Smooth muscle cell of the brain vasculature (primary cell): ENCODE measurements at regions not wholly inside any gene's neighbourhood (a gene's known extent, or its start where the extent isn't known, plus 50 kb on each side); places are given as distances from the start of the nearest gene placed in this dataset.

Source experiments
- DNase-seq: peaks from one replicate; pipeline ENCODE4 v3.0.0-alpha.2; 2012; ENCODE audit warnings: low read depth, low spot score

- DNase-seq = no peak
Observed at GRCh38 chr6:15037253-15037652, 208.6 kb upstream of the JARID2 start.

- DNase-seq = no peak
Observed at GRCh38 chr6:15038013-15038791, 207.7 kb upstream of the JARID2 start.

- DNase-seq = no peak
Observed at GRCh38 chr6:15039136-15039535, 206.7 kb upstream of the JARID2 start.

DNA sequence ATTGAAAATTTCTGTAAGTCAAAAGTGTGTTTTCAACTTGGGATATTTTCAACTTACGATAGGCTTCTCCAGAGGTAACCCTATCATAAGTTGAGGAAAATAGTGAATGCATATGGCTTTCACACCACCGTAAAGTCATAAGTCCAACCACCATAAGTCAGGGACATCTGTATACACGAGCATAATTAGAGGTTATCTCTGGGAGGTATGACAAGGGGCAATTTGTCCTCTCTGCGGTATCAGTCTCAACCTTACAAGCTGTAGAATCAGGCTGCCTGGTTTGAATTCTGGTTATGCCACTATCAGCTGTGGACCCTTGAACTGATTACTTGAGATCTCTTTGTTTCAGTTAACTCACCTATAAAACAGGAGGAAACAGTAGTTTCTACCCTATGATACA, 202.9 kb upstream of the JARID2 start:
- DNase-seq = no peak

DNA sequence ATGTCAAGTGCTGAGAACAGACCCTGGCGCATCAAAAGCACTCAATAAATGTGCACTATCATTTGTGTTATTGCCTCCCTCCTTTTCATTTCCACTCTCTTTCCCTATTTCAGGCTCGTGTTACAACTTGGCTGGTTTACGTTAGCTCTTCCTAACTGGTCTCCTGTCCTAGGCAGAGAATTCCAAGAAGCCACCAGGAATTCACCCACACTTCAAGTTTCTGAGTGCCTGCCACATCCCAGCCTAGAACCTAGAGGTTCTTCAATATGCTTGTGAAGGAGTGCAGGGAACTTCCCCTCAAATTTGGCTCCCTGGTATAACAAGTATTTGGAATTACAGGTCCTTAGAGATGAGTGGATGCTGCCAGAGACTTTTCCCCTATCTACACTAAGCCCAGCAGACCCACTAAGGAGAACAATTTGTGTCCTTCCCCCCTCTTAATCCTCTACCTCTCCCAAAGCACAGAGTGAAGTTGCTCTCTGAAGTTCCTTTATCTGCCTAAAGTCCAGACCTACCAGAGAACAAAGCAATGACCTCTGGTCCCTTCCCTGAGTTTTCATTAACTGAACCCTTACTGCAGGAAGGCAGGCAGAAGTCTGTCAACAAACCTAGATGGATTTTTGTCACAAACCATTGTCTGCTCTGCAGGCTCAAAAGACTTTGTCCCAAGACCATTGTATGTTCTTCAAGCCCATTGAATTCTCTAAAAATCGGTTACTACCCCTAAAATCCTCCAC, 201.6 kb upstream of the JARID2 start:
- no peak for DNase-seq

DNA sequence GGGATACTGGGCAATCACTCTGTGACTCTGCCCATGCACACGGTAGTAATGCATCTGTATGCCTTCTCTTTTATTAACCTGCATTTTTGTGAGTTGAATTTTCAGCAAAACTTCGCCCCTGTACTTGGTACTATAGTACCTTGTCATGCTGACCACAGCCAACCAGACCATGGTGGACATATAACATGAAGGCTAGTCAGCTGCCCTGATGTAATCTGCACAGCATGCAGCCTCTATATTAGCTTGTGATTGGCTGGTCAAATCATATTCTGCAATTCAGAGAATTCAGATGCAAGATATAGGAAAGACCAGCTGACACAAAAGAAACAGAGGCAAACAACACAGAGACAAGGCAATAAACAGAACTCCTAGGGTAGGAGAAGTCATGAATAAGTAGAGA, 200.9 kb upstream of the JARID2 start:
- no peak for DNase-seq

DNA sequence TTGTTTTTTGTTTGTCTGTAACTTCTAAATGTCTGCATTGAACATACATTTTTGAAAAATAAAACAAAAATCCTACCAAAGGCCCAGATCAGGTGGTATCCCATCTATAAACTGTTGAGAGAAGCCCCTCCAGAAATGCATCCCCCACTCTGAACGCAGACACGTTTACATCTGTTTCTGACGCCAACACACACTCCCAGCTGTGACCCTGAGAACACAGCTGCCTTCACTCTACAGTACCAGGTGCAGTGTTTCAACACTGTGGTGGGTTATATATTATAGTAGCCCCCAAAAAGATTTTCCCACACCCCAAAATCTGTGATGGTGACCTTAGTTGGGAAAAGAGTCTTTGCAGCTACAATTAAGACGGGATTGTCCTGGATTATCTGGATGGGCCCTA, 199.1 kb upstream of the JARID2 start:
- no peak for DNase-seq

- no peak for DNase-seq
Observed at GRCh38 chr6:15048367-15048766, 197.5 kb upstream of the JARID2 start.

DNA sequence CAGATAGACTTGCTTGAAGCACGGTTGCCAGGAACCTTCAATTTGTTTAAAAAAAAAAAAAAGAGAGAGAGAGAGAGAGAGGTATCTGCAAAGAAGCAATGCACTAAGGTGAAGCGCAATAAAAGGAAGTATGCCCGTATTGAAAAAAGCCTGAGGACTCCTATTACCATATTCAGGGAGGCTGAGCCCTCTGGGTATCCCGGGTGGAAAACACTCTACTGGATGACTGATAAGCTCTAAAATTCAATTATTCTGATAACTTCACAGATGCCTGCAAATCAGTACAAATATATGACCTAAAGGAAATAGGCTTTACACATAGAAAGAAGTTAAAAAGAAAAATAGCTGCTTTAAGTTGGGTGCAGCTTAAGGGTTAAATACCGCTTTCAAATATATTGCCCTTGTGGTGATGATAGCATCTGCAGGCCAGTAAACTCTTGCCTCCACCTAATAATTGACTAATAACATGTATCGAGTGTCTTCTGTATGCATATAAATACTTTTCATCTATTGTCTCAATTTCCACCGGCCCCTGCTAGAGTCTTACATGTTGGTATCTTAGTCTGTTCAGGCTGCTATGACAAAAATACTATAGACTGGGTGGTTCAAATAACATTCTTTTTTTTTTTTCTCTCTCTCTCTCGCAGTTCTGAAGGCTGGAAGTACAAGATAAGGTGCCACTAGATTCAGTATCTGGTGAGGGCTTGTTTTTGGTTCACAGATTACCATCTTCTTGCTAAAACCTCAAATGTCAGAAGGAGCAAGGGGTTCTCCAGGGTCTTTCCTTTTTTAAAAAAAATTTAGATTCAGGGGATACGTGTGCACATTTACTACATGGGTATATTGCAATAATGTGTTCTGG, 187.4 kb upstream of the JARID2 start:
- no peak for DNase-seq

DNA sequence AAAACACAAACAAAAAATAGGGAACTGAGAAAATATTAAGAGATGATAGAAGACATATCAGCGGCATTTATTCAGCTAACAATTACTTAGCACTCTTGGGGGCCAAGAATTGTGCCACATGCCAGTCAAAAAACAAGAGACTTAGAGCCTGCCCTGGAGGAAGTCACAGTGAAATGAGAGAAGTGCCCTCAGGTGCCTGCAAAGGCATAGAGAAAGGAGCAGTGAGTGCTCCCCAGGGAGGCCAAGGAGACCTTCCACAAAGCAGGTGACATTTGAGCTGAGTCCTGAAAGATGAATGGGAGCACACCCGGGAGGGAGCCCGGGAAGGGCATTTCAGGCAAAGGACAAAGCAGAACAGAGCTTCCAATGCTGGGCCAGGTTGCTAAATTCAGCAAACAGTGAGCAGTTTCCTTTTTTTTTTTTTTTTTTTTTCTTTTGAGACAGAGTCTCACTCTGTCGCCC, 184.7 kb upstream of the JARID2 start:
- no peak for DNase-seq

DNA sequence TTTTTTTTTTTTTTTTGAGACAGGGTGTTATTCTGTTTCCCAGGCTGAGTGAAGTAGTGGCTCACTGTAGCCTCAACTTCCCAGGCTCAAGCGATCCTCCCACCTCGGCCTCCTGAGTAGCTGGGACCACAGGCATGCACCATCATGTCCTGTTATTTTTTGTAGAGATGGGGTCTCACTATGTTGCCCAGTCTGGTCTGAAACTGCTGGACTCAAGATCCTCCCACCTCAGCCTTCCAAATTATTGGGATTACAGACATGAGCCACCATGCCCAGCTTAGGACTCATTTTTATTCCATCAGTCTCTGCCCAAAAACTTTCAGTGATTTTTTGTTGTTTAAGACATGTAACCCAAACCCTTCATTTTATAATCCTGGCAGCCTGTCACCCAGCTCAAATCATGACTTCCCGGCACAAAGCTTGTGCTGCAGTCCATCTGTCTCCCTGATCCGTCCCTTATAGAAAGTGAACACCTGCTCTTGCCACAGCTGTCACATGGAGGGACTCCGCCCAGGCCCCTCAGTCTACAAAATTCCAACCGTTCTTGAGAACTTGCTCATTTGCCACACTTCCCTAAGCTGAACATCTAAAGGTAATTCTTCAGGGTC, 183.9 kb upstream of the JARID2 start:
- DNase-seq = no peak

DNA sequence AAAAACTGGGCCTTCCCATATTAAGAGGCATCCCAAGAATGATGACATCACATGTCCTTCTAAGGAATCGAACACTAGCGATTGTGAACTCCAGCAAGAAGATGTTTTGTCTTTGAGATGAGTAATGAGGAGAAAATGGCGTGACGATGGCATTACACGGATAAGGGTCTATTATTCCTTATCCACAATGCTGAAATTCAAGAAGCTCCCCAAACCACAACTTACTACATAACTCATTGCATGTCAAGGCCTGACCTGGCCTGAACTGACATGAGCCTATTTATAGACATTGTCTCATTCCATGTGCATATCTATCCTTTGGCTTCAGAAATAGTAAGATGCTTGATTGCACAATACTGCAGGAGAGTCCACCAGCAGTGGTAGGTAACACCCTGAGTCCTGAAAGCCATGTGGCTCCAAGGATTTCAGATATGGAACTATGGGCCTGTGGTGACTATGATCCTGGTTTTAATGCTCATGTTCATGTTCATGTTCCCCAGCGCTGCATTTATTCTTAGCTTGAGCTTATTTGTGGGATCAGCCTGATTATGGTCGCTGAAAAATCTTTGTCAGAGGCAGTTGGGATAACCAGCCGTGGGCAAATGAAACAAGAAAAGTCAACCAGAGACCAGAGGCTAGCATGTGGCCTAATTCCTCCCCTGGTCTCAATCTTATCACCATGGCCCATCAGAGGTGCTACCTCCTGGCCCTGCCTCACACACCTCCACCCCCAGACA, 183.2 kb upstream of the JARID2 start:
- DNase-seq = peak; percentile 15

- DNase-seq = no peak
Observed at GRCh38 chr6:15063253-15063853, 182.5 kb upstream of the JARID2 start.

DNA sequence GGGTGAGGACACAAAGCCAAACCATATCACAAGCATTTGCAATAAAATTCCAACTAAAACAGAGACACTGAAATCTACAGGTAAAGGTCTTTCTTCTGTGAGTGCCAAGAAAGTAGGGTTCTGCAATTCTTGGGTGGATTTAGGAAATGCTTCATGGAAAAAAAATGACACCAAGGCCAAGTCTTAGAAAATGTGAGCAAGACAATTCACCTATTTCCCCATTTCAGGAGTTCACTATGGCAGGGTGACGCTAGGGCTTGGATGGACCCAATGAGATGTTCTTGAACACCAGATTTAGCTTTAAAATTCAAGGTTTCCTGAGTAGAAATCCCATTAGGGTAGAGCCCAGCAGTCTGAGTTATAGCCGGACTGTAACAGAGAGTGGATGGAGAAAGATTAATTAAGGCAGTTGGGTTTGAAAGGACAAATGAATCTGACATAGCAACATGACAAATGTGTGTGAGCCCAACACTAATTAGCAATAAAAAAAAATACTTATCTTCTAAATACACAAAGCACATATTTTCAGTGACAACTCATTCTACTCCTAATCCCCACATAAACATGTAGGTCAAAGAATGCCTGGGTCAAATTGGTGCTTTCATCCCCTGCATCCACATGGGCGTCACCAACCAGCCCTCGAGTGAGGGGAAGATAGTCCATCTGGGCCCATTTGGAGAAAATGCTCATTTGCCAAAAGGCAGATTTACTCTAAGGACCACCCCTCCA, 180.4 kb upstream of the JARID2 start:
- DNase-seq = no peak

DNA sequence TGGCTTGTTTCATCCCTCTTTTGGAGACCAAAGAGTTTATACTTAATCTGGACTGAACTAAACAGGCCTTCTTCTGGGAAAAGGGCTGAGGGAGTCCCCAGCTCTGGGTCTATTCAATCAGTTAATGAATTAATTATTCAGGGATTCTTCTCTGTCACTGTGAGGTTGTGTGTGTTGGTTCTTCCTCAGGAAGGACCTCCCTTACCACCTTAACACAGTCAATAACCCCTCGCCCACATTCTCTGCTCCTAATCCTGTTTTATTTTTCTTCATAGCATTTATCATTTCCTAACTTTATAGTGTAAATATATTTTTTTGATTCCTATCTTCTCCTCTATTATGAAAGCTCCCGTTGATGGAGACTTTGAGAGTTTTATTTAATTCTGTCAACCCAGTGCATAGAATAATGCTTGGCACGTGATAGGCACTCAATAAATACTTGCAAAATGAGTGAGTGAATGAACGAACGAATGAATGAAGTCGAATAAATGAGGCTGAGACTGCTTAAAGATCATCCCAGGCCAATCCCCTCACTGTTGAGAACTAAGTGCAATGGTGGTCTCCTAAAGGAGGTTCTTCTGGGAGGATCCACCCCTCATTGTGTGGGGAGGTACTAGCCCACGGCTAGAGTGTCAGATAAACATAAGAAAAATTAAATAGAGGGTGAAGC, 179.6 kb upstream of the JARID2 start:
- DNase-seq = no peak

- DNase-seq = no peak
Observed at GRCh38 chr6:15073344-15073789, 172.5 kb upstream of the JARID2 start.

DNA sequence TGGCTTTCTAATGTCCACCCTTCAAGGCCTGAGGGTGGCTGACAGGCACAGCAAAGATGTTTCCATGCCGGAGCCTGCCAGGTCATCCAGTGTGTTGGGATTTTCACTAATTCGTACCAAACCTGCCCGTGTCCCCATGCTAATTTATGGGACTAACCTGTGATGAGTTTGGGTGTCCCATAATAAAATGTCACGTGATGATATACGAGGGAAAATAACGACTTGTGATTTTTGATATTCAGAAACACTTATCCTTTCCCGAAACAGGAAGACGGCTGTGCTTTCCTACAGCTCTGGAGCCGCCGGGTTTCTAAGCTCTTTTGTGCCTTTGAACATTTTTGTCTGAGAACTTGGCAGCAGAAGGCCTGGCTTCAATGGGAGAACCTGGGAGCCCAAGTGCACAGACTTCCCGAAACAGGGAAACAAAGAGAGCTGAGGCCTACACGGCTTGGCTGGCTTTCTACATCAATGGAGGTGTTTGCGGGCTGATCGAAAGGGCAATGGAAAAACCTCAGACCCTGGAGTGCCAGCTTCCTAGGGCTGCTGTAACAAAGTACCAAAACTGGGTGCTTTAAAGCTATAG, 171.9 kb upstream of the JARID2 start:
- DNase-seq = no peak

DNA sequence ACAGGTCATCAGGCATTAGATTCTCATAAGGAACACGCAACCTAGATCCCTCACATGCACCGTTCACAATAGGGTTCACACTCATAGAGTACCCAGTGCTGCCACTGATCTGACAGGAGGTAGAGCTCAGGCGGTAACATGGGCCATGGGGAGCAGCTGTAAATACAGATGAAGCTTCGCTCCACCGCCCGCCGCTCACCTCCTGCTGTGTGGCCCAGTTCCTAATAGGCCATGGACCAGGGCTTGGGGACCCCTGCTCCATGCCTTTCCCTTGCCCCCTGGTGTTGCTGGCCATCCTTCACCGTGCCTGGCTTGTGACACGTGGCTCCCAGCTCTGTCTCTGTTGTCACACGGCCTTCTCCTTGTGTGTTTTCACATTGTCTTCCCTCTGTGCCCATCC, 171.1 kb upstream of the JARID2 start:
- no peak for DNase-seq

- DNase-seq = no peak
Observed at GRCh38 chr6:15076565-15076964, 169.3 kb upstream of the JARID2 start.
